Raji (cell line): ENCODE measurements at regions not wholly inside any gene's neighbourhood (a gene's known extent, or its start where the extent isn't known, plus 50 kb on each side); places are given as distances from the start of the nearest gene placed in this dataset.

ENCODE experiments used
- POLR2A ChIP-seq: IDR thresholded peaks from 2 replicates; pipeline ENCODE4 v1.6.1; 2011; ENCODE audit warnings: low read depth, low read length, control low read depth; ENCODE audit not compliant: insufficient read depth

DNA sequence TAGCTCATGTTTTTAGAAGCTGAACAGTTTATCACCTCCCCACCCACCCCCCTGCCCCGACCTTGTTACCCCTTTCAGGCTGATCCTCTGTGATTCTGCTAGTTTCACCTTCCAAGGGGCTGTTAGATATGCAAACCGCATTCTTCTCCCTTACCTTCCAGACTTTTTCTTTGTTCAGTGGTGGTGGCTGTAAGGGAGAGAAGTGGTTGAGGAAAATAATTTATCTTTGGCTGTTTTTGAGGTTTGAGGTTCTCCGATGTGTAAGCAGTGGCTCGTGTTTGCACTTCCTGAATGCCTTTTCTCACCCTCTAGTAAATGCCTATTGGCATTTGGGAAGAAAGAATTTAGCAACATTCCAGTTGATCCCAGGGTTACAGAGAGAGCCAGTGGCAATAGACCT lies 69.4 kb upstream of the KCNG1 start:
- no peak for TF ChIP-seq POLR2A

DNA sequence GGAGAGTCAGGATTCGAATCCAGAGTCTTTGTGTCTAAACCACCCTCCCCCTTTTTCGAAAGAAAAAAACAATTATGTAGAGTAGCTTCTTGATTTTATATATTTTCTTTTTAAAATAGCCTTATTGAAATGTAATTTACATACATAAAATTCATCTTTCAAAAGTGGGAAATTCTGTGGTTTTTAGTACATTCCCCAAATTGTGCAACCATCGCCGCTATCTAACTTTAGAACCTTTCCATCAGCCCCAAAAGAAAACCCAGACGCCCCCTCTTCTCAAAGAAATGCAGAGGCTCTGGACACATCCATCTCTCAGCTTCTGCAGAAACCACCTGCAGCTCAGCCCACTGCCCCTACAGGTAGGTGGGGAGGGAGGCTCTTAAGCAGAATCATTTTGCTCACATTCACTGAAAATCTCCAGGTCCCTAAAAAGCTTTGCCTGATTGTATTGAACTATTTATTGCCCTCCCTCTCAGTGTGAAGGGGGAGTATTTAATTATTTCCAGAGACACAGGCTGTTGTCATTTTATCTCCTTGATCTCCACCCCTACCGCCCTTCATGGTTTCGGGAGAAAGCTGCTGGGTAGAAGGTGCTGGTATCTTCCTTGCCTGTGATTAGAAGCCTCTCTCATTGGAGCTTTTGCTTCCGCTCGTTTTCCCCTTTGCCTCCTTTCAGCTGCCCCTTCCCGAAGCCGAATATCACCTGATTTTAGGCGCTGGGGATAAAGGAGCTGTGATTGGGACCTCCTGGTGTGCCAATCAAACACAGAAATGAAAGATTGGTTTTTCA lies 68.7 kb upstream of the KCNG1 start:
- TF ChIP-seq POLR2A: no peak

DNA sequence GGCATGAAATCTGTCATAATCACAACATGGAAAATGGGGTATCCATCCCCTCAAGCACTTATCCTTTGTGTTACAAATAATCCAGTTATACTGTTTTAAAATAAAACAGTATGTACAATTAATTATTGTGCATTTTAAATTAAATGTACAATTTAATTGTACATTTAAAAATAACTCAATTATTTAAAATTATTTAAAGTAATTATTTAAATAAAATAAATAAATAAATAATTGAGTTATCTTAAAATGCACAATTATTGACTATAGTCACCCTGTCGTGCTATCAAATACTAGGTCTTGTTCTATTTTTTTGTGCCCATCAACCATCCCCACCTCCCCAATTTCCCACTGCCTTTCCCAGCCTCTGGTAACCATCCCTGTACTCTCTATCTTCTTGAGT lies 66.9 kb upstream of the KCNG1 start:
- TF ChIP-seq POLR2A: no peak

DNA sequence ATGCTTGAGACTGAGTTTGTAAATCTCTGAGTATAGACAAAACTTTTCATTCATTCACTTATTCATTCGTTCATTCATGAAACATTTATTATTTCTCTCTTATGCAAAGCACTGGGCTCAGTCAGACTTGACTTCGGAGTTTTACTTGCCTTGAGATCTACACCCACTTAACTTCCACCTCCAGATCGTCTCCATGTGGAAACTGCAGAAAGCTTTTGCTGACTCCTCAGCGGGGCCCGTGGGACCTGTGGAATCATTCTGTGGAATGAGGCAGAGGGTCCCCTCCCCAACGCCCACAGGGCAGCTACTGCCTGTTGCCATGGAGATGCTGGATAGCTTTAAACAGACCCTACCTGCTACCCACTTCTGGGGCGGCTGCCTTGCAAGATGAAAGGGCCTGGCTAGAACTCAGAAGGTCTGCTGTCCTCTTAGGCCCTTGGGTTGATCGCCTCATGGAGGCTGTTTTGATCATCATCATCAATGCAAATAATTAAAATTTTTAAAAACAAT lies 66.4 kb upstream of the KCNG1 start:
- no peak for TF ChIP-seq POLR2A

DNA sequence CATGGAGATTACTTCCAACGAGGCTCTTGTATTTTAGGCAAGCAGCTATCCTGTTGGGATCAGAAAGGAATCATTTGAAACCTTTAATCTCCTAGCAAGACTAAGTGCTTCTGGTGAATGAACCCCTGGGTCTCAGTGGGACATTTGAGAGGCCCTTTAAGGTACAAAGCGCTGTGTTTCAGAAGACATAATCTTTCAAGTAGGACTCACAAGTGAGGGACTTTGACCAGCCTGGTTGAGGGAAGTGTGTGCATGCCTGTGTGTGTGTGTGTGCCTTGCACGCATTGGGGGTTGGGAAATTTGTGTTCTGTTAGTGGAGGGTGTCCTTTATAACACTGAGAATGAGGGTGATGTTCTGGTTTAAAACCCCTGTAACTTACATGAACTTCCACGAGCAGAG lies 64.4 kb upstream of the KCNG1 start:
- TF ChIP-seq POLR2A: no peak

DNA sequence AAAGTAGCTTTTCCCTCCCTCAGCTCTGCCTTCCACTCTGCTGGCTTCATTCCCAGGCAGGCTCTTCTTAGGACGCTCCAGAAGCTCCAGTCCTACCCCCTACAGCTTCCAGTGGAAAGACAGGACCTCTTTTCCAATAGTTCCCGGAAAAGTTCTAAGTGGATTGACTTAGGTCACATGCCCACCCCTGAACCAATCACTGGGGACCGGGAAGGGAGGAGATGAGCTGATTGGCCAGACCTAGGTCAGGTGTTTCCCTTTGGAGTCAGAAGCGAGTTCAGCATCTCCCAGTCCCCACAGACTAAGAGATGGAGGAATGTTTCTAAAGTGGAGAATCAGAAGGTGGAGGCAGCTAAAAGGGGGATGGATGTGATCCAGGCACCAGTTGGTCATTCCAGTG lies 62.9 kb upstream of the KCNG1 start:
- TF ChIP-seq POLR2A: no peak

DNA sequence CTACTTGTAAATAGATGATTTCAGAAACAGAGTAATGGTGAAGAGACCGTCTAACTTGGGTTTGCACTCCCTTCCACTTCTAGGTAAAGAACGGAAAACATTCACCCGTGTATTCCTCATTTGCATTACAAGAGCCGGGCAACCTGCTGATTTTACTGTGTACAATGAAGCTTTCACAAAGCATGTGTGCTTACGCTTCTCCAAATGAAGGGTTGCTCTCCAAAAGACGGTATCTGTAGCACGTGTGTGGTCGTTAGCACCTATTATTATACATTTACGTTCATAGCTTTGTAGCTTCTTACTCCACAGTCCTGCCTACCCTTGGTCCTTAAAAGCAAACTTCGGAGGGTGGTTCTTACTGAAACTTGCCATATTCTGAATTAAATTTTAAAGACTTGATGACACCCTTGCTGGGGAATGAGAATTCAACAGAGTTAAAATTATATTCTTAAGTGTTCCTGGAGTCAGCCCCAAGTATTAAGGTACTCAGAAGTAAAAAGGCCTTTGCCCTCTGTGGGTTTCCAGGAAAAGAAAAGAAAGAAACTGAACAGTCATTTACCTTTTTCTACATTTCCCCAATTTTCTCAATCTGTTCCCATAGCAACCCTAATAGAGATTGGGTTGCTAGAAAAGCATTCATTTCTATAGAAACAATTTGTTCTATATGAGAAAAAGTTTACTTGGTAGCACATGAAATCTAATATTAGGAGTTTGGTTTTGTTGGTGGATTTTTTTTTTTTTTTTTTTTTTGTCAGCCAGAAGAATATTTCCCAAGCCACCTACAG lies 61.9 kb upstream of the KCNG1 start:
- no peak for TF ChIP-seq POLR2A

DNA sequence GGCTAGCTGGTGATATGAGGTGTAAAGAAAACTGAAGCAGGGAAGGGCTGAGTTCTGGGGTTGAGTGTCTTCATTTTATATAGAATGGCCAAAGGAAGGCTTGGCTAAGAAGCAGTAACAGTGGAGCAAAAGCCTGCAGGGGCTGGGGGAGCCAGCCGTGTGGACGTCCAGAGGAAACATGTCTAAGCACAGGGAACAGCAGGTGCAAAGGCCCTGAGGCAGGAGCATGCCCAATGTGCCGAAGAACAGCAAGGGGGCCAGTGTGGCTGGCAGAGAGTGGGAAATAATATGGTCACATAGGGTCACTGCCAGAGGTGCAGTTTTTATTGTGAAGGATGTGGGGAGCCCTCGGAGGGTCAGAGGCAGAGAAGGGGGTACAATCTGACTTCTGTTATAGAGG lies 60.5 kb upstream of the KCNG1 start:
- TF ChIP-seq POLR2A: no peak

DNA sequence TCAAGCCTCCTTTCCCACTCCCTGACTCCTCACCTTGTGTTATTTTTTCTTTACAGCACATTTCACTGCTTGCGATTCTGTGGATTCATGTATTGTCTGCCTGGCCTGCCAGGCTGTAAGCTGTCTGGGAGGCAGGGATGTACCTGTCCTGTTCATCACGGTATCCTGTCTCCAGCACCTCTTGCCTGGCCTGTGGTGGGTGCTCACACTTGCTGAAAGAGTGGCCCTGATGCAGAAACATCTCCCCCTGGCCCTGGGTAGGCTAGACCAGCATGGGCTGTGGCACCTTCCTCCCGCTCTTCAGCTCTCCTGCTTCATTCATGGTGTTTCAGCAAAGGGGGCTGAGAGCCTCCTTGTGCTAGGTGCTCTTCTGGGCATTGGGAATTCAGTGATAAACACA lies 60.1 kb upstream of the KCNG1 start:
- no peak for TF ChIP-seq POLR2A

DNA sequence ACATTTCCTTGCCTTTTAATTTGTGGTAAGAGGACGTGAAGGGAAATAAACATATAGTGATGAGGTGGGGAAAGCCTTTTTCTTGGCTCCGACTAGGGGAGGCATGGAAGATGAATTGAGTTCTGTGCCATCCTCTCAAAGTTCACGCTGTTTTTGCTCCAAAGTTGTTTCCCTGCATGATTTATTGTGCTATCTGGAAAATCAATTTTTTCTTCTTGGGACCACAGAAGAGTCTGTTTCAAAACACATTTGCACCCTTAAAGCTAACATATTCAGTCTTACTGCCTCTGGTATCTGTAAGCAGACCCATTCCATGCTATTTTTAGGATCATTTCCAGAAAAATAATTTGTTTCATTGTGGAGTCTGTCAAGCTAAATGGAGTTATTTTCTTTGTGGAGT lies 57.6 kb upstream of the KCNG1 start:
- no peak for TF ChIP-seq POLR2A

DNA sequence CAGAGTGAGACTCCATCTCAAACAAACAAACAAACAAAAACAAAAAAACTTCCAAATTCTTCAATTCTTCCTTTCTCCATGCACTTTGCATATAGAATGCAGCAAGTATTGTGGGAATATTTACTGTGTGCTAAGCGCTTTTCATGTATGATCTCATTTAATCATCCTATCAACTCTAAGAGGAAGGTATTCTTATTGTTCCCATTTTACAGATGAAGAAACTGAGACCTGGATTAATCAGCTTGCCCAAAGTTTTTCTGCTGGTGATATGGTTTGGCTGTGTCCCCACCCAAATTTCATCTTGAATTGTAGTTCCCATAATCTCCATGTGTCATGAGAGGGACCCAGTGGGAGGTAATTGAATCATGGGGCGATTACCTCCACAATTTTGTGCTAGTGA lies 56.6 kb upstream of the KCNG1 start:
- no peak for TF ChIP-seq POLR2A

DNA sequence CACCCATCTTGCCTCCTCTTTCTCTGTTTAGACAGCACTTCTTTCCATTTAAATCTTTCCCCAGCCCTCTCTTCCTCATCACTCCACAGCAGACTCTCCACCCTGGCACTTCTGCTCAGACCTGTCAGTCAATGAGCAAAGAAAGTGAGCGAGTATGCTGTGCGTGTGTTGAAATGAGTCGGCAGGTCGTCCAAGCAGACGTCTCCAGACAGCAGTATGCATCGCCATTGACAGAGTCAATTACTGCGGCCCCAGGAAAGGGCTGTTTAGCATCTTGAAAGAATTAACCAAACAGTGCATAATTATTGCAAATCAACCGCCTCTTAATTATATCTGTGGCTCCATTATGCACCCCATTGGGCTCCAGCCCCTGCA lies 54.8 kb upstream of the KCNG1 start:
- TF ChIP-seq POLR2A: no peak

DNA sequence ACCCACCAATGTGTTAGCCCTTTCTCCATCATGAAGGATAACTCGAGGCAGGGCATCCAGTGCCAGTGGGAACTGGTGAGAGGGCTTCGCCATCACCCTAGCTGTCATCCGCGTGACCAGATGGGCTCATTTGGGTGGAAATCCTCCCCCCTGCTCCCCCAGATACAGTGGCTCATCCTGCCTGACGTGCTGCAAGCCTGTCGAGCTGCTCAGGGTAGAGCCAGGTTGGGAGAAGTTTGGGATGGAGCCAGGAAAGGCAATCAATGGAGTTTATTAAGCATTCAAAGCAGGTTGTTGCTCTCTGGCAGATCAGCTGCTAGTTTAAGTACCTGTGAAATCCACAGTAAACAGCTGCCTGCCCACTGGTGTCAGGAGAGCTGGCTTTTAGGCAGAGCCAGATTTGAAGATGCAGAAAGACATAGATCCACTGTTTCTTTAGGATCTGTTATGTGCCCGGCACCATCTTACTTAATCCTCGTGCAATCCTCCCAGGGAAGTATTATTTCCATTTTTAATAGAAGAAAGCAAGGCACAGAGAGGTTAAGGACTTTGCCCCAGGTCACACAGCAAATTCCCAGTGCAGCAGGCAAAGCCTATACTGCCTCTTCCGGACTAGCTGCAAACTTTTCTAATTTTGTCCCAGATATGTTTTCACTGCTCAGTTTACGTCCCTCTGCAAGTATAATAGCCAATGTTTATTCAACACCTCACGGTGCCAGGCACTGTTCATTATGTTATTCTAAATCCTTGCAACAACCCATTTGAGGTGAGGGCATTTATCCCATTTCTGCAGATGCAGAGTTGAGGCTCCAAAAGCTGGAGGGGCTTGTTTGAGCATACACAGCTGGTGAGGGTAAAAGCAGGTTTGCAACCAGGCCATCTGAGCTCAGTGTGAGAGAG lies 54.1 kb upstream of the KCNG1 start:
- TF ChIP-seq POLR2A: no peak

DNA sequence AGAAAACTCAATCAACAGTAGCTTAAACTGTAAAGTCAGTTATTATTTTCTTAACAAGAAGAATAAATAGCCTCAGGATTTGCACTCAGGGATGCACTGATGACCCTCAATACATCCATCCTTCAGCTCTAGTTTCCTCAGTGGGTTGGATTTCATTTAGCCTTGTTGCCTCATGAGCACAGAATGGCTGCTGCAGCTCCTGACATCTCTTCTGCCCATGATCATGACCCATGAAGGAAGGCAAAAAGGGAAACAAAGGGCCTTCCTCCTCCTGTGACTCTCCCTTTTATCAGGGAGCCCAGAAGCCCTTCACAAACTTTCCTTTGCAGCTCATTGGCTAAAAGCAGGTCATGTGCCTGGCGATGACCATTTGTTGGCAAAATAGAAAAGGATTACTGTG lies 51.2 kb upstream of the KCNG1 start:
- TF ChIP-seq POLR2A: no peak
